C1 segment of cervical spinal cord (tissue), 14 donors: ENCODE measurements at regions not wholly inside any gene's neighbourhood (a gene's known extent, or its start where the extent isn't known, plus 50 kb on each side); places are given as distances from the start of the nearest gene placed in this dataset.
"Not testable (repeated sequence)": the region's sequence is repeated elsewhere in the genome, so short reads cannot be mapped to it uniquely, and the experiment has no call there.

Experiments
- DNase-seq, 14 donors: peaks; one replicate each; lab custom pipeline; 2025; lab: John Stamatoyannopoulos, UW

GRCh38 chr17:5951912-5952311 lies 118.3 kb upstream of the WSCD1 start:
- no peak for DNase-seq

GRCh38 chr17:5952518-5952917 lies 117.7 kb upstream of the WSCD1 start:
- DNase-seq: no peak

GRCh38 chr17:5955764-5956163 lies 114.4 kb upstream of the WSCD1 start:
- DNase-seq: no peak

- DNase-seq: no peak
These were observed 111.3 kb upstream of the WSCD1 start for GRCh38 chr17:5958850-5959249.

- no peak for DNase-seq
These were observed 107.8 kb upstream of the WSCD1 start for GRCh38 chr17:5962371-5962770.

- no peak for DNase-seq
These were observed 98.2 kb upstream of the WSCD1 start for GRCh38 chr17:5971969-5972368.

GRCh38 chr17:5973410-5973809 lies 96.8 kb upstream of the WSCD1 start:
- DNase-seq: no peak

- DNase-seq: no peak
These were observed 94.5 kb upstream of the WSCD1 start for GRCh38 chr17:5975661-5976060.

- DNase-seq: no peak
These were observed 93.9 kb upstream of the WSCD1 start for GRCh38 chr17:5976251-5976650.

GRCh38 chr17:5978496-5978895 lies 91.7 kb upstream of the WSCD1 start:
- DNase-seq: no peak

- no peak for DNase-seq
These were observed 89.2 kb upstream of the WSCD1 start for GRCh38 chr17:5980941-5981340.

- DNase-seq: no peak
These were observed 83.5 kb upstream of the WSCD1 start for GRCh38 chr17:5986644-5987043.

GRCh38 chr17:6000426-6000825 lies 69.8 kb upstream of the WSCD1 start:
- DNase-seq: no peak

GRCh38 chr17:6003221-6003620 lies 67.0 kb upstream of the WSCD1 start:
- not testable (repeated sequence) for DNase-seq

- no peak for DNase-seq
These were observed 64.2 kb upstream of the WSCD1 start for GRCh38 chr17:6005939-6006338.

GRCh38 chr17:6011206-6011605 lies 59.0 kb upstream of the WSCD1 start:
- no peak for DNase-seq

- no peak for DNase-seq
These were observed 51.4 kb upstream of the WSCD1 start for GRCh38 chr17:6018788-6019187.

GRCh38 chr17:6019959-6020358 lies 50.2 kb upstream of the WSCD1 start:
- DNase-seq: no peak

GRCh38 chr17:6020376-6021010 lies 49.7 kb upstream of the WSCD1 start:
- DNase-seq: no peak
